ENCODE measurements at regions not wholly inside any gene's neighbourhood (a gene's known extent, or its start where the extent isn't known, plus 50 kb on each side); places are given as distances from the start of the nearest gene placed in this dataset.
"Not testable (repeated sequence)": the region's sequence is repeated elsewhere in the genome, so short reads cannot be mapped to it uniquely, and the experiment has no call there.

GRCh38 chr4:170988446-170988845, 824.8 kb upstream of the GALNTL6 start:
- FAIRE-seq (no peak), DNase-seq (ENCODE audit: insufficient read length, low spot score) (no peak)
- no peak for TF ChIP-seq POLR2A (IDR thresholded peaks at IDR 0.05; ENCODE audit: low read depth, low read length)

DNA sequence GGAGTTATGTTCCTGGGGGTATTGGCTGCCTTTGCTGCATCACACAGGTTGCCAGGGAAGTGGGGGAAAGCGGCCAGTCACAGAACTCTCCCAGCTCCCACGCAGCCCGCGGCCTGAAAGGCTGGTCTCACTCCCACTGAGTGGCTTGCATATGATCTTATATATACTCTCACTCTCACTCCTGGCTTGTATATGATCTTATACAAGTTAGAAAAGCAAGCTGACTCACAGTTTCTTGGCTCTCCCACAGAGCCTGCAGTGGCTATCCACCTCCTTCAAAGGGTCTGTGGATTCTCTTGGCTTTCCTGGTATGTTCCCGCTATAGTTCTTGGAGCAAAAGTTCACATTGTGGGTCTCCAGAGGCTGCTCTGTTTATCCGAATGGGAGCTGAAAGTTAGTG, 833.5 kb upstream of the GALNTL6 start:
- no peak for TF ChIP-seq POLR2A (IDR thresholded peaks at IDR 0.05; ENCODE audit: low read depth, low read length)
- no peak for FAIRE-seq
- DNase-seq (ENCODE audit: insufficient read length, low spot score), result no peak

- DNase-seq (ENCODE audit: insufficient read length, low spot score) (no peak), FAIRE-seq (no peak)
- TF ChIP-seq POLR2A (IDR thresholded peaks at IDR 0.05; ENCODE audit: low read depth, low read length), result no peak
These were observed 834.2 kb upstream of the GALNTL6 start for GRCh38 chr4:170978990-170979389.

GRCh38 chr4:170949084-170949483, 859.3 kb upstream of the AADAT start:
- TF ChIP-seq POLR2A (IDR thresholded peaks at IDR 0.05; ENCODE audit: low read depth, low read length), result no peak
- FAIRE-seq (no peak), DNase-seq (ENCODE audit: insufficient read length, low spot score) (no peak)

DNA sequence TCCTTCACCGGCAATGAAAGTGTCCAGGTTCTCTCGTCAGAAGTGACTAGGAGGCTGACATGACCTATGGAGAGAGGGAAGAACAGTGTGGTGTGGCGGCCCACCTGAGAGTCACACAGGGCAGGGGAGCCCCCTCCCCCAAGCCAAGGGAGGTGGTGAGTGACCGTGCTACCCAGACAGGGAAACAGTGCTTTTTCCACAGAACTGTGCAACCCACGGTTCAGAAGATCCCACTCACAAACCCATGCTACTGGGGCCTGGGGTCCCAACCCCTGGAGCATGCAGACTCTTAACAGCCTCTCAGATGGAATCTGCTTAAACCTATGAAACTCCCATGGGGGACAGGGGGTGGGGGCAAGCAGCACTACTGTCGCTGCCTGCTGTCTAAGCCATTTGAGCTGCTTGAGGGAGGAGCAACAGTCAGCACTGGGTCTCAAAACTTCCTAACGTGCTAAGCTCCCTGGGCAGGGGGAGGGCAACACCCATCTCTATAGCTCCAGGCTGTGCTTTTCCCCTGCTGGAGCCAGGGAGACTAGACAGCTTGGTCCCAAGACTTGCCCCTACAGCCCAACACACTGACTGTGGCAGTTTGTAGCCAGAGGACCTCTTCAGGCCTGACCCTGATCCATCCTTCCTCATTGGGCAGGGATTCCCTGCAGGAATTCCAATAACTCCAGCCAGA, 850.4 kb upstream of the AADAT start:
- TF ChIP-seq POLR2A (IDR thresholded peaks at IDR 0.05; ENCODE audit: low read depth, low read length), result no peak
- no peak for DNase-seq (ENCODE audit: insufficient read length, low spot score)
- FAIRE-seq, result no peak

- no peak for TF ChIP-seq POLR2A (IDR thresholded peaks at IDR 0.05; ENCODE audit: low read depth, low read length)
- no peak for FAIRE-seq
- no peak for DNase-seq (ENCODE audit: insufficient read length, low spot score)
These were observed 848.8 kb upstream of the AADAT start for GRCh38 chr4:170938588-170938987.

- no peak for FAIRE-seq
- no peak for TF ChIP-seq POLR2A (IDR thresholded peaks at IDR 0.05; ENCODE audit: low read depth, low read length)
- DNase-seq (ENCODE audit: insufficient read length, low spot score), result no peak
These were observed 841.6 kb upstream of the AADAT start for GRCh38 chr4:170931321-170931720.

DNA sequence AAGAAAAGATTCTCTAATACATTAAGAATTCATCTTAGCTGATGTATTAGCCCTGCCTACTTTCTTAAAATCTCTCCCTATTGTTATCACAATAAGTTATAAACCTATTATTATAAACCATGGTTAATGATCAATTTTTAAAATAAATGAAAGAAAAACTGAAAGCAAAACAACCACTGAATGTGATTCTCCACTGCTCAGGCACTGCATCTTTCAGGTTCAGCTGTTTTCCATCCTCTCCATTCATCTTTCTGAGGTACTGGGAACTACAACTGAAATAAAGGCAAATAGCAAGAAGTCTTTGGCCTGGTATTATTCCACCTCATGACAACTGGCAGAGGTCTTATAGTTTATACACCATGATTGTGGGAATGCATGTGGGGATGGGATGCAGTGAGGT, 798.9 kb upstream of the AADAT start:
- FAIRE-seq (no peak), DNase-seq (ENCODE audit: insufficient read length, low spot score) (no peak)
- no peak for TF ChIP-seq POLR2A (IDR thresholded peaks at IDR 0.05; ENCODE audit: low read depth, low read length)

- no peak for FAIRE-seq
- no peak for DNase-seq (ENCODE audit: insufficient read length, low spot score)
- TF ChIP-seq POLR2A (IDR thresholded peaks at IDR 0.05; ENCODE audit: low read depth, low read length), result no peak
These were observed 797.6 kb upstream of the AADAT start for GRCh38 chr4:170887396-170887795.

- FAIRE-seq (no peak), DNase-seq (ENCODE audit: insufficient read length, low spot score) (no peak)
- no peak for TF ChIP-seq POLR2A (IDR thresholded peaks at IDR 0.05; ENCODE audit: low read depth, low read length)
These were observed 795.3 kb upstream of the AADAT start for GRCh38 chr4:170884969-170885570.

GRCh38 chr4:170881646-170882045, 791.9 kb upstream of the AADAT start:
- not testable (repeated sequence) for FAIRE-seq; DNase-seq (ENCODE audit: insufficient read length, low spot score)

GRCh38 chr4:170875868-170876267, 786.1 kb upstream of the AADAT start:
- DNase-seq (ENCODE audit: insufficient read length, low spot score) (no peak), FAIRE-seq (no peak)
- TF ChIP-seq POLR2A (IDR thresholded peaks at IDR 0.05; ENCODE audit: low read depth, low read length), result no peak

GRCh38 chr4:170872794-170873193, 783.0 kb upstream of the AADAT start:
- FAIRE-seq (no peak), DNase-seq (ENCODE audit: insufficient read length, low spot score) (no peak)
- no peak for TF ChIP-seq POLR2A (IDR thresholded peaks at IDR 0.05; ENCODE audit: low read depth, low read length)

- TF ChIP-seq POLR2A (IDR thresholded peaks at IDR 0.05; ENCODE audit: low read depth, low read length), result no peak
- FAIRE-seq, result no peak
- no peak for DNase-seq (ENCODE audit: insufficient read length, low spot score)
These were observed 778.4 kb upstream of the AADAT start for GRCh38 chr4:170868170-170868569.

GRCh38 chr4:170854097-170854496, 764.3 kb upstream of the AADAT start:
- FAIRE-seq (no peak), DNase-seq (ENCODE audit: insufficient read length, low spot score) (no peak)
- no peak for TF ChIP-seq POLR2A (IDR thresholded peaks at IDR 0.05; ENCODE audit: low read depth, low read length)
